Fibroblast of pulmonary artery (primary cell): ENCODE measurements at regions not wholly inside any gene's neighbourhood (a gene's known extent, or its start where the extent isn't known, plus 50 kb on each side); places are given as distances from the start of the nearest gene placed in this dataset.

Experiments used
- DNase-seq: peaks from one replicate; pipeline ENCODE4 v3.0.0-alpha.2; 2010; ENCODE audit warnings: low read depth
- H3K4me3 ChIP-seq: replicated peaks from 2 replicates; pipeline ENCODE4 v1.5.1; 2011; ENCODE audit warnings: low read depth, mild to moderate bottlenecking, control low read depth, low read length, moderate library complexity
- CTCF ChIP-seq: IDR thresholded peaks from 2 replicates; pipeline ENCODE4 v1.5.1; 2011; ENCODE audit warnings: mild to moderate bottlenecking, control low read depth, low read length, inconsistent platforms; ENCODE audit errors: missing control alignments

- H3K4me3 ChIP-seq = no peak overlapping the region
- peak; percentile 62 for DNase-seq
- no peak for TF ChIP-seq CTCF
These were observed 118.2 kb upstream of the NANOS1 start for GRCh38 chr10:118911363-118911762.

DNA sequence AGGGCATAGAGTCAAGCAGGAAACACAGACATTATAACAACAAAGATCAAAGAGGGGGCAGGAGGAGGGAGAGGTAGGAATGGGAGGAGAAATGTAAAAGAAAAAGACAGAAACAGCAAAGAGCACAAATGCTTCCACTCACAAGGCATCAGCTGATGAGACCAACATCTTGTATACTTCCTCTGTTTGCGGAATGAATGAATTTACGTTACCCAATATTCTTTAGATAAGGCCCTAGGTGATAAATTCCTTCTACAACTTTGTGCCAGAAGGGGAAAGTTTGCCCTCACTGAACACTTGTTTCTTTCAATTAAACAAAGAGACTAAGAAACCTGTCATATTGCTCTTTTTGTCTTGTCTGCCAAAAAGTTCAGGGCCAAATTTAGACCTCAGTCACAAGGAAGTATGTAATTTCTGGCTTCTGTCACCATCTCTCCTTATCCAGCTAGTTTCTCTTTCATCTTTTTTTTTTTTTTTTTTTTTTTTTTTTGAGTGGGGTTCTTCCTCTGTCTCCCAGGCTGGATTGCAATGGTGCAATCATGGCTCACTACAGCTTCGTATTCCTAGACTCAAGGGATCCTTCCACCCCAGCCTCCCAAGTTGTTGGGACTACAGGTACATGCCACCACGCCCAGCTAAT, 116.4 kb upstream of the NANOS1 start:
- no peak overlapping the region for H3K4me3 ChIP-seq
- TF ChIP-seq CTCF = no peak
- peak; percentile 60 for DNase-seq

GRCh38 chr10:118913825-118914224, 115.7 kb upstream of the NANOS1 start:
- no peak for TF ChIP-seq CTCF
- DNase-seq = no peak
- H3K4me3 ChIP-seq = no peak overlapping the region

DNA sequence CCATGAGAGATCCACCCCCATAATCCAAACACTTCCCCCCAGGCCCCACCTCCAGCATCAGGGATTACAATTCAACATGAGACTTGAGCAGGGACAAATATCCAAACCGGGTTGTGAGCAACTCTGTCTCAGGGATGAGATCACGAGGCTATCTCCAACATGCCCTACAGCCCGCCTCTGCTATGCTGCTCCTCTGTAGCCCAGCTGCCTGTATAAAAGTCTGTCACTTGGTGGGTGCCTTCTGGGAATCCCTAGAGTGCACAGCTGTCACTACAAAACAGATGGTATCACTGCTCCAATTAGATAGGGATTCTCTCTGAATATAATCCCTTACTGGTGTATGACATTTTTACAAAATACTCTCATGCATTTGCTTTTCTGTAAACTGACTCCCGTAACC, 114.9 kb upstream of the NANOS1 start:
- no peak for DNase-seq
- no peak for TF ChIP-seq CTCF
- H3K4me3 ChIP-seq = no peak overlapping the region

DNA sequence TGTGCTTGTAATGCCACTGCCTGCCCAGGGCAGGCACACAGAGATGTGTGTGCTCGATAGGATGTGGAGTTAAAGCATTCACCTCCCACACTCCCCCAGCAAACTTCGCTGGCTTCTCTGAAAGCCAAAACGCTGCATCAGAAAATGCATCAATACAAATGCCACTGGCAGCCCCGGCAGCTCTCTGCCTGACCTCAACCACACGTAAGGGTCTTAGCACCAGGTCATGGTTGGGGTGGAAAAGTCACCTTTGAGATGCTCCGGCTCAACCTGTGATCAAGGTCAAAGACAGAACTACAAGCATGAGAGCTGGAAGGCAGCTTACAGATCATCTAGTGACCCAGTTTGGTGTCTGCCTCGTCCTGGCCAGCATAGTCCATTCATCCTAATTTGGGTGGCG, 114.4 kb upstream of the NANOS1 start:
- no peak for TF ChIP-seq CTCF
- no peak overlapping the region for H3K4me3 ChIP-seq
- no peak for DNase-seq

DNA sequence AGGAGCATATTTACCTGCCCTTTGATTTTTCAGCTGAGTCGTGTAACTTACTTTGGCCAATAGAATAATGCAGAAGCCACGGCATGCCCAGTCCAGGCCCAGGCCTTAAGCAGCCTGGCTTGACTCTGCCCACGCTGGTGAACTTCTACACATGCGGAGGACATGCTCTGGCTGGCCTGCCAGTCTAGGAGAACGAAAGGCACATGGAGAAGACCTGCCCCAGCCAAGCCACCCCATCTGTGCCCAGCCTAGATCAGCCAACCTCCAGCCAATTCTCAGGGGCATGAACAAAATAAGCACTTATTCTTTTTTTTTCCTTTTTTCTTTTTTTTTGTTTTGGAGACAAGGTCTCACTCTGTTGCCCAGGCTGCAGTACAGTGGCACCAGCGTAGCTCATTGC, 112.7 kb upstream of the NANOS1 start:
- no peak for DNase-seq
- no peak for TF ChIP-seq CTCF
- no peak overlapping the region for H3K4me3 ChIP-seq

- DNase-seq = no peak
- TF ChIP-seq CTCF = no peak
These were observed 111.8 kb upstream of the NANOS1 start for GRCh38 chr10:118917701-118918100.

More at GRCh38 chr10:118917701-118918100, 111.8 kb upstream of the NANOS1 start:
- H3K4me3 ChIP-seq = no peak overlapping the region
